Astrocyte (in vitro differentiated cells and primary cell): ENCODE measurements at regions not wholly inside any gene's neighbourhood (a gene's known extent, or its start where the extent isn't known, plus 50 kb on each side); places are given as distances from the start of the nearest gene placed in this dataset.

Experiments
- DNase-seq: peaks from one replicate; pipeline ENCODE4 v3.0.0-alpha.2; 2010; ENCODE audit warnings: low read depth
- FAIRE-seq: peaks from 2 replicates; lab custom pipeline; 2011; peaks lifted over from hg19 to GRCh38; lab: Jason Lieb, UNC
- H2AFZ ChIP-seq: 2 replicates; pipeline ENCODE4 v1.6.0; 2012; ENCODE audit warnings: low read depth, low read length, inconsistent platforms
- H3K27ac ChIP-seq: 2 replicates; pipeline ENCODE4 v1.5.1; 2011; ENCODE audit warnings: low read depth, low read length, inconsistent platforms
- H3K27me3 ChIP-seq: 2 replicates; pipeline ENCODE4 v1.6.0; 2011; ENCODE audit warnings: low read length, inconsistent platforms; ENCODE audit not compliant: insufficient read depth
- H3K36me3 ChIP-seq: 2 replicates; pipeline ENCODE4 v1.5.1; 2011; ENCODE audit warnings: low read length, inconsistent platforms; ENCODE audit not compliant: insufficient read depth
- H3K4me1 ChIP-seq: 2 replicates; pipeline ENCODE4 v1.5.1; 2011; ENCODE audit warnings: low read length, inconsistent platforms; ENCODE audit not compliant: insufficient read depth
- H3K4me2 ChIP-seq: 2 replicates; pipeline ENCODE4 v1.6.0; 2012; ENCODE audit warnings: low read length, inconsistent platforms
- H3K4me3 ChIP-seq: 2 replicates; pipeline ENCODE4 v1.5.1; 2011; ENCODE audit warnings: low read depth, mild to moderate bottlenecking, low read length, inconsistent platforms; ENCODE audit not compliant: insufficient read depth
- H3K79me2 ChIP-seq: 2 replicates; pipeline ENCODE4 v1.6.0; 2012; ENCODE audit warnings: mild to moderate bottlenecking, low read length, inconsistent platforms; ENCODE audit not compliant: insufficient read depth
- H3K9ac ChIP-seq: 2 replicates; pipeline ENCODE4 v1.6.0; 2012; ENCODE audit warnings: mild to moderate bottlenecking, low read length, inconsistent platforms
- H3K9me3 ChIP-seq: 2 replicates; pipeline ENCODE4 v1.5.1; 2012; ENCODE audit warnings: low read depth, mild to moderate bottlenecking, low read length, inconsistent platforms; ENCODE audit not compliant: insufficient read depth
- H4K20me1 ChIP-seq: 2 replicates; pipeline ENCODE4 v1.6.0; 2012; ENCODE audit warnings: low read length, inconsistent platforms; ENCODE audit not compliant: insufficient read depth
- H3K27ac Mint-ChIP-seq: one replicate; pipeline ENCODE4 v1.8.0; 2021; ENCODE audit warnings: mild to moderate bottlenecking, mixed read lengths; ENCODE audit not compliant: unreplicated experiment
- H3K27me3 Mint-ChIP-seq: one replicate; pipeline ENCODE4 v1.8.0; 2021; ENCODE audit warnings: low read depth, mixed read lengths; ENCODE audit not compliant: unreplicated experiment
- H3K36me3 Mint-ChIP-seq: one replicate; pipeline ENCODE4 v1.8.0; 2021; ENCODE audit warnings: low read depth, mixed read lengths; ENCODE audit not compliant: unreplicated experiment
- H3K4me1 Mint-ChIP-seq: one replicate; pipeline ENCODE4 v1.8.0; 2021; ENCODE audit warnings: low read depth, mixed read lengths; ENCODE audit not compliant: unreplicated experiment
- H3K4me3 Mint-ChIP-seq: one replicate; pipeline ENCODE4 v1.8.0; 2021; ENCODE audit warnings: mild to moderate bottlenecking, moderate library complexity, mixed read lengths; ENCODE audit not compliant: unreplicated experiment
- H3K9me3 Mint-ChIP-seq: one replicate; pipeline ENCODE4 v1.8.0; 2021; ENCODE audit warnings: mild to moderate bottlenecking, mixed read lengths; ENCODE audit not compliant: unreplicated experiment
- CTCF ChIP-seq: IDR thresholded peaks from 2 replicates; pipeline ENCODE4 v1.5.1; 2011; ENCODE audit warnings: low read depth, mild to moderate bottlenecking, inconsistent platforms, low read length, moderate library complexity; ENCODE audit not compliant: insufficient read depth
- EZH2 ChIP-seq: IDR thresholded peaks from 2 replicates; pipeline ENCODE4 v1.6.1; 2012; ENCODE audit warnings: mild to moderate bottlenecking, low read length, inconsistent platforms; ENCODE audit not compliant: insufficient read depth

- Mint-ChIP-seq H3K4me1 (no peaks in the 10 kb centered on the region), H3K36me3 (no peaks in the 10 kb centered on the region), H3K27me3 (peaks cover 10% of the 10 kb centered on the region), H3K27ac (no peak overlapping the region), H3K4me3 (no peak overlapping the region), H3K9me3 (peaks cover 8% of the 10 kb centered on the region)
- FAIRE-seq, result no peak
- H3K9me3 ChIP-seq, result no peaks in the 10 kb centered on the region
- no peak overlapping the region for H2AFZ ChIP-seq
- no peak for TF ChIP-seq EZH2
- no peak for TF ChIP-seq CTCF
- no peak for DNase-seq
- H3K27ac ChIP-seq, result no peak overlapping the region
- H3K36me3 ChIP-seq, result no peaks in the 10 kb centered on the region
- no peaks in the 10 kb centered on the region for H4K20me1 ChIP-seq
- no peak overlapping the region for H3K4me2 ChIP-seq
- peaks cover 3% of the 10 kb centered on the region for H3K27me3 ChIP-seq
- H3K9ac ChIP-seq, result no peak overlapping the region
- H3K4me1 ChIP-seq, result no peaks in the 10 kb centered on the region
- no peaks in the 10 kb centered on the region for H3K79me2 ChIP-seq
- no peak overlapping the region for H3K4me3 ChIP-seq
These were observed 153.8 kb downstream of the ASB1 start for GRCh38 chr2:238580486-238580885.

GRCh38 chr2:238581126-238581525, 154.4 kb downstream of the ASB1 start:
- H3K4me1 Mint-ChIP-seq, result no peaks in the 10 kb centered on the region
- no peaks in the 10 kb centered on the region for H3K79me2 ChIP-seq
- H3K4me3 Mint-ChIP-seq, result no peak overlapping the region
- H2AFZ ChIP-seq, result no peak overlapping the region
- DNase-seq (no peak), FAIRE-seq (no peak)
- H3K27me3 ChIP-seq, result peaks cover 3% of the 10 kb centered on the region
- TF ChIP-seq EZH2, result no peak
- no peak for TF ChIP-seq CTCF
- no peak overlapping the region for H3K4me2 ChIP-seq
- peaks cover 1% of the 10 kb centered on the region for H3K4me1 ChIP-seq
- no peak overlapping the region for H3K27ac Mint-ChIP-seq
- peaks cover 10% of the 10 kb centered on the region for H3K27me3 Mint-ChIP-seq
- no peak overlapping the region for H3K9ac ChIP-seq
- H3K9me3 ChIP-seq, result no peaks in the 10 kb centered on the region
- no peaks in the 10 kb centered on the region for H3K36me3 Mint-ChIP-seq
- no peaks in the 10 kb centered on the region for H3K36me3 ChIP-seq
- H4K20me1 ChIP-seq, result no peaks in the 10 kb centered on the region
- no peak overlapping the region for H3K27ac ChIP-seq
- no peak overlapping the region for H3K4me3 ChIP-seq
- peaks cover 8% of the 10 kb centered on the region for H3K9me3 Mint-ChIP-seq

GRCh38 chr2:238582159-238582558, 155.4 kb downstream of the ASB1 start:
- Histone ChIP-seq H3K9ac (no peak overlapping the region), H3K4me1 (peaks cover 7% of the 10 kb centered on the region), H3K36me3 (no peaks in the 10 kb centered on the region), H4K20me1 (no peaks in the 10 kb centered on the region), H2AFZ (no peak overlapping the region), H3K4me3 (no peak overlapping the region), H3K9me3 (no peaks in the 10 kb centered on the region), H3K27ac (no peak overlapping the region), H3K79me2 (no peaks in the 10 kb centered on the region), H3K4me2 (no peak overlapping the region), H3K27me3 (no peaks in the 10 kb centered on the region)
- no peaks in the 10 kb centered on the region for H3K4me1 Mint-ChIP-seq
- H3K9me3 Mint-ChIP-seq, result peaks cover 8% of the 10 kb centered on the region
- peak; percentile 50 for FAIRE-seq
- TF ChIP-seq CTCF, result no peak
- TF ChIP-seq EZH2, result no peak
- peak; percentile 81 for DNase-seq
- no peak overlapping the region for H3K4me3 Mint-ChIP-seq
- H3K27ac Mint-ChIP-seq, result no peak overlapping the region
- H3K36me3 Mint-ChIP-seq, result no peaks in the 10 kb centered on the region
- peaks cover 10% of the 10 kb centered on the region for H3K27me3 Mint-ChIP-seq
